Fibroblast of upper back skin (primary cell): ENCODE measurements at regions not wholly inside any gene's neighbourhood (a gene's known extent, or its start where the extent isn't known, plus 50 kb on each side); places are given as distances from the start of the nearest gene placed in this dataset.
"Not testable (repeated sequence)": the region's sequence is repeated elsewhere in the genome, so short reads cannot be mapped to it uniquely, and the experiment has no call there.

Experiments used
- DNase-seq: peaks from one replicate; pipeline ENCODE4 v3.0.0-alpha.2; 2013

GRCh38 chr1:81513796-81514354 lies 286.9 kb upstream of the ADGRL2 start:
- peak; percentile 41 for DNase-seq

GRCh38 chr1:81512252-81513003 lies 288.3 kb upstream of the ADGRL2 start:
- DNase-seq: peak; percentile 25

- no peak for DNase-seq
Measured at GRCh38 chr1:81511281-81511680, 289.5 kb upstream of the ADGRL2 start.

GRCh38 chr1:81510701-81511100 lies 290.0 kb upstream of the ADGRL2 start:
- no peak for DNase-seq

GRCh38 chr1:81509594-81509993 lies 291.1 kb upstream of the ADGRL2 start:
- DNase-seq: no peak

- DNase-seq: no peak
Measured at GRCh38 chr1:81506699-81507098, 294.0 kb upstream of the ADGRL2 start.

- no peak for DNase-seq
Measured at GRCh38 chr1:81505831-81506230, 294.9 kb upstream of the ADGRL2 start.

- not testable (repeated sequence) for DNase-seq
Measured at GRCh38 chr1:81504820-81505219, 295.9 kb upstream of the ADGRL2 start.

- not testable (repeated sequence) for DNase-seq
Measured at GRCh38 chr1:81502705-81503104, 298.0 kb upstream of the ADGRL2 start.

- DNase-seq: not testable (repeated sequence)
Measured at GRCh38 chr1:81501485-81501884, 299.2 kb upstream of the ADGRL2 start.

GRCh38 chr1:81499487-81499886 lies 301.2 kb upstream of the ADGRL2 start:
- no peak for DNase-seq

GRCh38 chr1:81498471-81499462 lies 302.0 kb upstream of the ADGRL2 start:
- peak; percentile 63 for DNase-seq

GRCh38 chr1:81496349-81496748 lies 304.4 kb upstream of the ADGRL2 start:
- DNase-seq: no peak

- DNase-seq: no peak
Measured at GRCh38 chr1:81493102-81493869, 307.4 kb upstream of the ADGRL2 start.

GRCh38 chr1:81492628-81493027 lies 308.1 kb upstream of the ADGRL2 start:
- DNase-seq: no peak

GRCh38 chr1:81490614-81491013 lies 310.1 kb upstream of the ADGRL2 start:
- no peak for DNase-seq

- no peak for DNase-seq
Measured at GRCh38 chr1:81489372-81489934, 311.3 kb upstream of the ADGRL2 start.

GRCh38 chr1:81484284-81484683 lies 316.4 kb upstream of the ADGRL2 start:
- DNase-seq: no peak

- DNase-seq: no peak
Measured at GRCh38 chr1:81478219-81478618, 322.5 kb upstream of the ADGRL2 start.

GRCh38 chr1:81477710-81478109 lies 323.0 kb upstream of the ADGRL2 start:
- no peak for DNase-seq

- no peak for DNase-seq
Measured at GRCh38 chr1:81472387-81472786, 328.3 kb upstream of the ADGRL2 start.

GRCh38 chr1:81471255-81471654 lies 329.5 kb upstream of the ADGRL2 start:
- no peak for DNase-seq
